Activated T-helper 9 cell treated with anti-CD3 and anti-CD28 coated beads, Interleukin-2, amount 50 U/mL, for 16 hours (primary cell): ENCODE measurements at regions not wholly inside any gene's neighbourhood (a gene's known extent, or its start where the extent isn't known, plus 50 kb on each side); places are given as distances from the start of the nearest gene placed in this dataset.

Source experiments
- DNase-seq: peaks from one replicate; pipeline ENCODE4 v3.0.0-alpha.2; 2020; ENCODE audit warnings: low read depth

DNA sequence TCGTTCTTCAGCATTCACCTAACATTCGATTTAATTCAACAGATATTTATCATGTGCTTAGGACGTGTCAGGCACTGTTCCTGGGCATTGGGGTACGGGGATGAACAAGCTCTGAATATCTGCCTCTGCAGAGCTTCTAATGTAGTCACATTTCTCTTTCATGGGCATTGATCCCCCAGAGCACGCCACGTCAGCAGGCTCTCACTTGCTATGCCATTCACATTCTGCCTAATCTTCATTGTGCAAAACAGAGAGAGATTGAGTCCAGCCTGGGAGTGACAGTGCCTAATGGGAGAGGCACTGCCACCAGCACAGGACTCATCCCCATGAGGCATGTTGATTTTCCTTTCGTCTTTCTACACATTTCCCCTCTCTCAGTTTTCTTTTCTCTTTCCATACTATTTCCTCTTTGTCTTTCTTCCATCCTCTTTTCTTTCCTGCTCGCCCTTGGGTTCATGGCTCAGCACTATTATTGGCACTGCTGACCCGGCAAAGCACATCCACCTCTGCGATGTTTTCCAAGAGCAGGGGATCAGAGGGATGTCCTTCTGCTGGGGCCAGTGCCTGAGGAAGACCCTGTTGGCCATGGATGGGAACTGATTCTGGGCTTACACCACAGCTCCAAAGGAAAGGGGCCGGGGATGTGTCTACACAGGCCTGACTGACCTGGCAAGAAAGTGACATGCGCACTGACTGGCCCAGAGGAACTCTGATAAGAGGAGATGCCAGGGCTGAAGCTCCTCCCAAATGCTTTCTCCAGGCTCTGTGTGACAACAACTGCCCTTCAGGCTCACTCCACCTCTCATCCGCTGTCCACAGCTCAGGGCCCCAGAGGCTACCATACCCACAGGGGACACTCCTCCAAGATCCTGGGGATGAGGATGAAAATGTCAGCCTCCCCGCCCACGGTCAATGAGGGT is 195.9 kb downstream of the TOMM20 start:
- no peak for DNase-seq

- DNase-seq: no peak
Observed at GRCh38 chr1:234932106-234932505, 196.5 kb downstream of the TOMM20 start.

DNA sequence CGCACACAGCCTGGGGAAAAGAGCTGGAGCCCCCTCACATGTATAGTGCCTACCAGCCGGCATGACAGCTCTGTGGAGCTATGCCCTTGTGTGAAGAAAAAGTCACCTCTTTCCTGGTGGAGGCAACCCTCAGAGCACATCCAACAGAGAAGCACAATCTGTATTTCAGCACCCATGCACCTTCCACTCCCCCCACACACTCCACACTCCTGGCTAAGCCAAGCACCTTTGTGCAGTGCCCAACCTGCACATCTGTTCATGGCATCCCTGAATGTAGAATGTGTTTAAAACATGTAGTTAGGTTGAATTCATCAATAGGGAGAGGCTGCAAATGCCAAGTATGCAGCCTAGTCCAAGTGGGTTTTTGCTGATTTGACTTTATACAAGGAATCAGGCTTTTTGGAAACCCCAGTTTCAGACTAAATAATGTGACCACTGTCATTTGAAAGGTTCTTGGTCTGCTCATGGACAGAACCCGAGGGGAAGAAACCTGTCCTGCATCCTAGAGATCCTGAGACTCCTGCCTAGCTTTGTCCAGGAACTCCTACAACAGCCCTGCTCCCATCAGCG is 197.1 kb downstream of the TOMM20 start:
- DNase-seq: no peak

DNA sequence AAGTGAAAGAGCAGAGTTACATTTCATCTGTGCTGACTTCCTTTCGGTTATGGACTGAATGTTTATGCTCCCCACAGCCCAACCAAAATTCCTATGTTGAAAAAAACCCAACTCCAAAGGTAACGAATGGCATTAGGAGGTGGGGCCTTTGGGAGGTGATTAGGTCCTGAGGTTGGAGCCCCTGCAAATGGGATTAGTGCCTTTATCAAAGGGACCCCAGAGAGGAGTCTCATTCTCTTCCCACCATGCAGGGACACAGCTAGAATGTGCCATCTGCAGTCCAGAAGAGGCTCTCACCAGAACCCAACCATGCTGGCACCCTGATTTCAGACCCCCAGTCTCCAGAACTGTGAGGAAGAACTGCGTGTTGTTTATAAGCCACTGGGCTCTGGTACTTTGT is 199.3 kb downstream of the TOMM20 start:
- no peak for DNase-seq

GRCh38 chr1:234928642-234929041 is 200.0 kb downstream of the TOMM20 start:
- DNase-seq: no peak

GRCh38 chr1:234927971-234928640 is 200.5 kb downstream of the TOMM20 start:
- no peak for DNase-seq

DNA sequence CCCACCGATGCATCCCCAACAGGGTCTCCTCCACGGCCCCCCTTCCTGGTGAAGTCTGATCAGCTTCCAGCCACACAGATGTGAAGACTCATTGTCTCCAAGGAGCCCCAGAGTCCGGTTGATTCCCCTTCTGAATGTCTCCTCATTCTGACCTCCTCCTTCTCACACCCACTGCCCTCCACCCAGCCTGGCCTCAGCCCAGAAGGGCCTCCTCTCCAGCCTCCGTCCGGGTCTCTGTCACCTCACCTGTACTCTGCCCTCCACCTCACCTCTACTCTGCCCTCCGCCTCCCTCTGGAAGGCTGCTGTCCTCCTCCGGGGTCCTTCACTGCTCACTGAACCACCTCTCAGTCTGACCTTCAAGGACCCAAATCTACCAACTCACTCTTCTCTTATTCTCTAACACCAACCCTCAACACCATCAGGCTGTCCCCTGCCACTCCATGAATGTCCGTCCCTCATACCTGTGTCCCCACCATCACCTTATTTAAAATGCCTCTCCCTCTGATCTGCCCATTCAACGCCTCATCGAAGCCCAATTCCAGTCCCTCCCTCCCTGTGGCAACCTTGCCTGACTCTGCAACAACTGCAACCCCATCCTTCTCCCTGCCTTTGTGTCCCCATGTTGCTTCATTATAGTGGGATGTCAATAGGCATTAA is 201.2 kb downstream of the TOMM20 start:
- DNase-seq: no peak

GRCh38 chr1:234926559-234927311 is 201.9 kb downstream of the TOMM20 start:
- DNase-seq: peak; percentile 31

GRCh38 chr1:234926264-234926558 is 202.4 kb downstream of the TOMM20 start:
- DNase-seq: no peak

DNA sequence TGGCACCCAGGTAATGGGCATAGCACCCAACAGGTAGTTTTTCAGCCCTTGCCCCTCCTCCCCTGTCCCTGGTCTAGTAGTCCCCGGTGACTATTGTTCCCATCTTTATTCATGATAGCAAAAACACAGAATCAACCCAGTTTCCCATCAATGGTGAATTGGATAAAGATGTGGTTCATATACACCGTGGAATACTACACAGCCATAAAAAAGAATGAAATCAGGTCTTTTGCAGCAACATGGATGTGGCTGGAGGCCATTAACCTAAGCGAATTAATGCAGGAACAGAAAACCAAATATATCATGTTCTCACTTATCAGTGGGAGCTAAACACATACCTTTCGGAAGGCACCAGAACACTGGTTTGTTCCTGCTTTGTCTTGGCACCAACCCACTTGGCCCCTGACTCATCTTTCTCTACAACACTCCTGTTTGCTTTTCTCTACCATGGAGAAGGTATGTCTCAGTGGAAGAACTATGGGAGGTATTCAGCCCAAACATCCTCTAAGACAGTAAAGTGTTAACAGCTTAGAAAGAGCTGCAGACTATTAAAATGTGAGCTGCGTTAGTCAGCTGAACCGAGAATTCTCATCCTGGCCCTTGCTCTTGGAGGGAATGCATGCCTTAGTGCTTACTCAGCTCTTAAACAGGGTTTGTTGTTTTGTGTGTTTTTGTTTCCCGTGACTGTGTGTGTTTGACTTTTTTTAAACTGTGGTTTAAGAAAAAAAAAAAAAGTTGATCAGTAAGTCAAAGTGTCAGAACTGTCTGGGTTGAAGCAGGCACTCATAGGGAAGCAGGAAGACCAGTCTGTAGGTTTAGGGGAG is 203.0 kb downstream of the TOMM20 start:
- no peak for DNase-seq

DNA sequence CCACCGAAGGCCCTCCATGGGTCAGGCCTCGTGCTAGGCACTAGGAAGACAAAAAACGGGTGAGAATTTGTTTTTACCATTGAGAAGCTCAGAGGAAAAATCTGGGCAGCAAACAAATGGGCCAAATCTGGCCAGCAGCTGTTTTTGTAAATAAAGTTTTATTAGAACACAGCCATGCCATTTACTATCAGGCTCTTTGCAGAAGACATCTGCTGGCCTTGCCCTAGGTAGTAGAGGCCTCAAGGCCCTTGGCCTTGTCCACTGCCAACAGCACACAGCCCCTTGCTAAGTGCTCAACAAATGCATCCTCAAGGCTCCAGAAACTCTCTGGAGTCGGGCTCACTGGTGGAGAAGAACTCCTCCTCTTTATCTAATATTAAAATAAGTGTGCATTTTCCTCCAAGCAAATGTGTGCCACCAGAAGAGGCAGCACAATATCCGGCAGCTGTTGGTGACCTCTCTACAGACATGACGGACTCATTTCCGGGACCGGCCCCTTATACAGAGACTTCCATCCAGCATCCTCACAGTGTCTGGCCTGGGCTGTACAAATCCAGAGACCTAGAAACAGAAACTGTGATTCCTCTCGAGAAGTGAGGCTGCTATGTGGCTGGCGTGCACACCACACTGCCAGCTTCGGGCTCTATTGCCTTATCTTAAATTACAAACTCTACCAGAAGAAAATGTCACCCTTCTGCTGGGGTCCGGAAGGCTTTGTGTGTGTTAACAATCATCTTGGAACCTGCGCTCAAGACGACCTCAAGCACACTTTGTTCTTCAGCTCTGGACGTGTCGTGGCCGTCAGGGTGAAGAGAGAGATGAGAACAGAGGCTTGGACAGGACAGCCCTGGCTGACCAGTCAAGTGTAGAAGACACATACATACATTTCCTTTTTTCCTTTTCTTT is 203.9 kb downstream of the TOMM20 start:
- DNase-seq: no peak

GRCh38 chr1:234923626-234924025 is 205.0 kb downstream of the TOMM20 start:
- DNase-seq: no peak

- no peak for DNase-seq
Observed at GRCh38 chr1:234922987-234923386, 205.7 kb downstream of the TOMM20 start.

- no peak for DNase-seq
Observed at GRCh38 chr1:234921266-234922062, 207.2 kb downstream of the TOMM20 start.

GRCh38 chr1:234920843-234921140 is 207.8 kb downstream of the TOMM20 start:
- DNase-seq: no peak

DNA sequence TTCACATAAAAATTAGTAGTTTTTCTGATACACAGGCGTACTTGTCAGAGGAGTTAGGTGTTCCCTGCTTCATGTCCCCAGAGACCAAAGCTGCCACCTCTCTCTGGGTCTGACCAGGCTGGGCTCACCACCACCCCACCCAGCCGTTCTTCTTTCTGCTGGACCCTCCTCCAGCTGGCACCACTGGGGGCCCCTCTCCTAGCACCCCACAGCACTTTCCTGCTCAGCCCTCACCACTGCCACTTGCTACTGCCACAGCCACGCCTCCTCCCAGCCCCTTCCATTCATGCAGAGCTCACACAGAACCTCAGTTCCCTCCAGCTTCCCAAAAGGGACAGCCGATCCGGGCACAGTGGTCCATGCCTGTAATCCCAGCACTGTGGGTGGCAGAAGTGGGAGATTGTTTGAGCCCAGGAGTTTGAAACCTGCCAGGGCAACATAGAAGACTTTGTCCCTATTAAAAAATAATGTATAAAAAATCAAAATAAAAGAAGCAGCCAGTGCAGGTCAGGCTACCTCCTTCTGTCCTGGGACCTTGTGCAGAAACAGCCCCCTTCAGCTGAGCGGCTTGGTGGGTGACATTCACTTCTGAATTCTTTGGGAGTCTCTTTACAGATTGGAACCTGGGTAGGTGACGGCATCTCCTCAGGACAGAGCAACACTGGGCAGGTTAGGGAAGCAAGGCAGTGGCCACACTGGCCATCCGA is 208.3 kb downstream of the TOMM20 start:
- DNase-seq: no peak

DNA sequence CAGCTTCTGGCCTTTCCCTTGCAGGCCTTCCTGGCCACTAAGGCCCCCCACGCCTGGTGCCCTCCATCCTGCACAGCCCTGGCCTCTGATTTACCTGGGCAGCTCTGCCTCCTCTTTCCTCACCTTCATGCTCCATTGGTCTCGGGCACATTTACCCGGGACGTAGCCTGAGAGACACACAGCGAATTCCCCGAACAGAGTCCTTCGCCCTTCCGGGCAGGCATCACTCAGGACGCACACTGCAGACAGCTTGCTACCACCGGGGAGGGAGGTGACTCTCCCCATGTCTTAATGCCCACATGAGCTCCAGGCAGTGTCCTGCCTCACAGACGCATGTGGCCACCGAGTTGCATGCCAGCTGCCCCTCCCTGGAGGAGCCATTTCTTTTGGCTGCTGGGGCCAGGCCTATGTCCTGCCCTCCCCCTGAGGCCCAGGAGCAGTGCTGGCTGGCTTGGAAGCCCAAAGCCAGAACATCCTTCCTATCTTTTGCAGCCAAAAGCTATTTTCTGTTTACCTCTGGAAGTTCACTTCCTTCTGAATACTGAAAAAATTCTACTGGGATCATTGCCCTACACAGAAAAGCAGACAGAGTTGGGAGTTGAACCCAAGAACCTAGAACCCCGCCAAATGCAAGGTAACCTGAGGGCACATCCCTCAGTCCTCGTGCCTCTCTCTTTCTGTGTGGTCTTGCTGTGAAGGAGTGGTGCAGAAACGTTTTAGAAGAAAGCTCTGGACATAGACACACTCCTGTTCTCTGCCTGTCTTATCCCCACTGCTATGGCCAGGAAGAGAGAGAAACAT is 209.5 kb downstream of the TOMM20 start:
- no peak for DNase-seq
